GM18907 (cell line): ENCODE measurements at regions not wholly inside any gene's neighbourhood (a gene's known extent, or its start where the extent isn't known, plus 50 kb on each side); places are given as distances from the start of the nearest gene placed in this dataset.

ENCODE experiments used
- ATAC-seq: cut with Tn5 transposase; IDR thresholded peaks from one replicate; pipeline ENCODE4 v1.9.1; 2021; ENCODE audit warnings: mild to moderate bottlenecking, moderate library complexity; ENCODE audit not compliant: unreplicated experiment

- ATAC-seq, result no peak
These were observed 65.6 kb upstream of the PRICKLE2 start for GRCh38 chr3:64290864-64291263.

- ATAC-seq, result no peak
These were observed 64.9 kb upstream of the PRICKLE2 start for GRCh38 chr3:64290161-64290560.

GRCh38 chr3:64289622-64290021 is 64.4 kb upstream of the PRICKLE2 start:
- no peak for ATAC-seq

GRCh38 chr3:64278625-64279024 is 53.4 kb upstream of the PRICKLE2 start:
- ATAC-seq, result no peak

- no peak for ATAC-seq
These were observed 50.9 kb upstream of the PRICKLE2 start for GRCh38 chr3:64276131-64276530.
